ENCODE measurements at regions not wholly inside any gene's neighbourhood (a gene's known extent, or its start where the extent isn't known, plus 50 kb on each side); places are given as distances from the start of the nearest gene placed in this dataset.

GRCh38 chr4:187383181-187383580, 612.4 kb upstream of the ZFP42 start:
- Histone ChIP-seq H3K36me3 (ENCODE audit: insufficient read depth in 1 of 2, low read depth in 1 of 2) (no peaks in the 10 kb centered on the region), H3K9me3 (no peaks in the 10 kb centered on the region), H3K4me1 (no peaks in the 10 kb centered on the region), H3K27me3 (ENCODE audit: insufficient read depth in 3 of 3, low read length in 2 of 3) (no peaks in the 10 kb centered on the region), H3K4me3 (no peak overlapping the region), H3K27ac (no peak overlapping the region)
- intact Hi-C loops (cut with DNase I) = no loop called here
- ATAC-seq (no peak), DNase-seq (no peak)
- no peak for TF ChIP-seq CTCF (IDR thresholded peaks at IDR 0.05)

- Histone ChIP-seq H3K4me3 (no peak overlapping the region), H3K9me3 (no peaks in the 10 kb centered on the region), H3K27me3 (ENCODE audit: insufficient read depth in 3 of 3, low read length in 2 of 3) (no peaks in the 10 kb centered on the region), H3K27ac (no peak overlapping the region), H3K36me3 (ENCODE audit: insufficient read depth in 1 of 2, low read depth in 1 of 2) (no peaks in the 10 kb centered on the region), H3K4me1 (no peaks in the 10 kb centered on the region)
- DNase-seq (no peak), ATAC-seq (no peak)
- no peak for TF ChIP-seq CTCF (IDR thresholded peaks at IDR 0.05)
- WGBS, 3 donors = 85 to 90% (median 87%) methylated on average over 5 of the region's 5 CpGs
- intact Hi-C loops (cut with DNase I) = no loop called here
Measured at GRCh38 chr4:187387739-187388138, 607.8 kb upstream of the ZFP42 start.

GRCh38 chr4:187389420-187389819, 606.2 kb upstream of the ZFP42 start:
- intact Hi-C loops (cut with DNase I) = no loop called here
- ATAC-seq (no peak), DNase-seq (no peak)
- H3K27ac ChIP-seq = no peak overlapping the region
- H3K4me3 ChIP-seq = no peak overlapping the region
- no peaks in the 10 kb centered on the region for H3K4me1 ChIP-seq
- no peak for TF ChIP-seq CTCF (IDR thresholded peaks at IDR 0.05)
- H3K27me3 ChIP-seq (ENCODE audit: insufficient read depth in 3 of 3, low read length in 2 of 3) = no peaks in the 10 kb centered on the region
- no peaks in the 10 kb centered on the region for H3K9me3 ChIP-seq
- H3K36me3 ChIP-seq (ENCODE audit: insufficient read depth in 1 of 2, low read depth in 1 of 2) = no peaks in the 10 kb centered on the region
- 80 to 84% (median 81%) methylated on average over 4 of the region's 4 CpGs for WGBS, 3 donors

- DNase-seq = no peak
- Histone ChIP-seq H3K4me1 (no peaks in the 10 kb centered on the region), H3K27me3 (ENCODE audit: insufficient read depth in 3 of 3, low read length in 2 of 3) (no peaks in the 10 kb centered on the region), H3K9me3 (no peaks in the 10 kb centered on the region), H3K27ac (no peak overlapping the region), H3K36me3 (ENCODE audit: insufficient read depth in 1 of 2, low read depth in 1 of 2) (no peaks in the 10 kb centered on the region), H3K4me3 (no peak overlapping the region)
- TF ChIP-seq CTCF (IDR thresholded peaks at IDR 0.05) = no peak
- intact Hi-C loops (cut with DNase I) = no loop called here
- WGBS, 3 donors = 87 to 100% (median 97%) methylated on average over 1 of the region's 1 CpG
- ATAC-seq = no peak
Measured at GRCh38 chr4:187390646-187391045, 604.9 kb upstream of the ZFP42 start.

GRCh38 chr4:187393531-187394344, 601.8 kb upstream of the ZFP42 start:
- no peak for DNase-seq
- H3K9me3 ChIP-seq = no peaks in the 10 kb centered on the region
- H3K4me3 ChIP-seq = no peak overlapping the region
- no peaks in the 10 kb centered on the region for H3K36me3 ChIP-seq (ENCODE audit: insufficient read depth in 1 of 2, low read depth in 1 of 2)
- no peak for ATAC-seq
- H3K4me1 ChIP-seq = no peaks in the 10 kb centered on the region
- WGBS, 3 donors = 71 to 77% (median 76%) methylated on average over 3 of the region's 3 CpGs
- H3K27ac ChIP-seq = no peak overlapping the region
- no peaks in the 10 kb centered on the region for H3K27me3 ChIP-seq (ENCODE audit: insufficient read depth in 3 of 3, low read length in 2 of 3)
- TF ChIP-seq CTCF (IDR thresholded peaks at IDR 0.05) = no peak
- intact Hi-C loops (cut with DNase I) = no loop called here

Measured in psoas muscle (tissue), 7 donors.